Activated T-cell treated with anti-CD3 and anti-CD28 coated beads, Interleukin-2, amount 50 U/mL, for 48 hours (primary cell): ENCODE measurements at regions not wholly inside any gene's neighbourhood (a gene's known extent, or its start where the extent isn't known, plus 50 kb on each side); places are given as distances from the start of the nearest gene placed in this dataset.

ENCODE experiments used
- DNase-seq, 2 experiments: peaks; one replicate each; pipeline ENCODE4 v3.0.0-alpha.2; 2020

DNA sequence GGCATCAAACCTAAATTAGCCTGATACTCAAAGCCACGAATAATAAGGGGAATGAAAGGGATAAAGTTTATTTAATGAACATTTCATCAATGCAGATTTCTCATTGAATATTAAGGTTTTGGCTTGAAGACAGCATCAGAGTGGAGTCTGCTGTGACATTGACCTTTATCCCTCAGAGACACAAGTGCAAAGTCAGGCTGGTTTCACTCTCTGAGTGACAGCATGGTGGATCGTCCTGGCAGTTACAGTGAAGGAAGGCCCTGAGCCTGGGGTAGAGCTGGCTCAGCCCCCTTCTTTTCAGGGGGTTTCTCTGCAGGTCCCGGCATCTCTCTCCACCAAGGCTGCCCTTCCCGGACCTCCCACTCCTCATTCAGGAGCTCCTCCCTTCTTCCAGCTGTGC is 503.1 kb downstream of the PREX1 start:
- no peak for DNase-seq

DNA sequence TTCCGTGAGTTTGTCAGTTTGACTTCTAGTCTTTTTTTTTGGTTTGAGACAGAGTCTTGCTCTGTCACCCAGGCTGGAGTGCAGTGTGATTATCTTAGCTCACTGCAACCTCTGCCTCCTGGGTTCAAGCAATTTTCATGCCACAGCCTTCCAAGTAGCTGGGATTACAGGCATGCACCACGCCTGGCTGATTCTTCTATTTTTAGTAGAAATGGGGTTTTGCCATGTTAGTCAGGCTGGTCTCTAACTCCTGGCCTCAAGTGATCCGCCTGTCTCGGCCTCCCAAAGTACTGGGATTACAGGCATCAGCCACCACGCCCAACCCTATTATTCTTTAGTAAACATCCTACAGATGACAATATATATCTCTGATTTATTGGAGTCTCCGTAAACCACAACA is 506.5 kb downstream of the PREX1 start:
- DNase-seq, result no peak

DNA sequence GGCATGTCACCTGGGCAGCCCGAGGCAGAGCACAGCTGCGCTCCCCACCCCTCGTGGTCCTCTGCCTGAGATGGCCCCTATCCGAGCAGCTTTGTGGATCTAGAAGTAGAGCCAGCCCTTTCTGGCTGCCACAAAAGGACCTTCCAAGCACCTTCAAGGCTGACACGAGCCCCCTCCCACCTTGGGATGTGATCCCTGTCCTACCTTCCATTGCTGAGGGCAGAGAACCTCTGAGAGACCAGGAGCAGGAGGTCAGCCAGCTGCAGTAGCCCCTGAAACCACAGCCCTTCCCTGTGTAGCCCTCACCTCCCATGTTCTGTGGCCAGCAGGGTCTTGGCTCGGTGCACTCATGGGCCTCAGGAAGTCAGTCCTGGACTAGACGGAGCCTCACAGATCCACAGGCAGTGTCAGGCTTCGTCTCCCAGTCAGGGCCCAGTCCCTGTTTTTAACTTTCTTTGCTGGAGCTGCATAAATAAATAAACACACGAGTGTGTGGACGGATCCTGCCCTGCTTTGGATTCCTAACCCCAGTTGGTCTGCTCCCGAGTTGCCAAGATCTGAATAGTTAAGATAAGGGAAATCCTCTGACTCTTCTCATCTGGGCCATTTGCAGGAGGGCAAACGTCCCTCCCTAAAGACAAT is 507.7 kb downstream of the PREX1 start:
- DNase-seq, result no peak

DNA sequence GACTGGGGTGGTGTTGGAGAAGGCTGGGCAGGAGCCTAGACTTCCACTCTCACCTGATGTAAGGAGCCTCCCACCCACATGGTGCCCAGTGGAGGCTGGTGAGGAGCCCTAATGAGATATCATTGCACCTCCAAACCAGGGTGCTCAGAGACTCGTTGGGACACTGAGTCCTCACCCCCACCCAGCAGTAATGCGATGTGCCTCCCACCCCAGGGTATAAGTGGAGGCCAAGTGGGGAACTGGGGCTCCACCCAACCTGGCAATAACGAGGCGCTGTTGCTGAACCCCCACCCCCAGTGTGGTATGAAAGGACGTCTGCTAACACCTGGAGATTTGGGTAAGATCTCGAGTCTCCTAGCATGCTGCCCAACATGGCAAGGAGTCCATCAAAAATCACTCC is 510.2 kb downstream of the PREX1 start:
- no peak for DNase-seq

DNA sequence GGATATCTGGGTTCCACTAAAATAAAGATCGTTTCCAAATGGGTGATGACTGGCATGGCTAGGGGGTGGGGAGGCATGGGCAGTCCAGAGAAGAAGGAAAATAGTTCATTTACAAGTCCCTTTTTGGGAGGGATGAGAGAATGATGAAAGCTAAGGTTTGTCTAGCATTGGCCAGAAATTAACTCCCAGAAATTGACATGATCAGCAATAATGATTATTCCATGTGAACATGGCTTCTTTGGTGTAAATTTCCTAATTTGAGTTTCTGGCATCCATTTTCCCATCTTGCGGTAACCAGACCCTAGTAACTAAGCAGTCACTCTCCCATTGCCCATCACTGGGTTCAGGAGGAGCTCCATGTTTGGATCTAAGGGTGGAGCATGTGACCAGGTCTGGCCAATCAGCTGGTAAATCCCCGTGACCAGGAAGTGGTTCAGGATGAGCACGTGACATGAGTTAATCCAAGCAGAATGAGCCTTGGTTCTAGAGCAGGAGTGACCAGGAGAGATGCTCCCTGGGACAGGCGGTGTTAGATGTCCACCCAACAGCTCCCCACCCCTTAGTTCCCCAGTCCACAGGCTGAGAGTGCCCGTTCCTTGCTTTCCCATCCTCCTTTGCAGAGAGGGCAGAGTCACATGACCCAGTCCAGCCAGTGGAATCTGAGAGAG is 512.7 kb downstream of the PREX1 start:
- DNase-seq, result no peak

DNA sequence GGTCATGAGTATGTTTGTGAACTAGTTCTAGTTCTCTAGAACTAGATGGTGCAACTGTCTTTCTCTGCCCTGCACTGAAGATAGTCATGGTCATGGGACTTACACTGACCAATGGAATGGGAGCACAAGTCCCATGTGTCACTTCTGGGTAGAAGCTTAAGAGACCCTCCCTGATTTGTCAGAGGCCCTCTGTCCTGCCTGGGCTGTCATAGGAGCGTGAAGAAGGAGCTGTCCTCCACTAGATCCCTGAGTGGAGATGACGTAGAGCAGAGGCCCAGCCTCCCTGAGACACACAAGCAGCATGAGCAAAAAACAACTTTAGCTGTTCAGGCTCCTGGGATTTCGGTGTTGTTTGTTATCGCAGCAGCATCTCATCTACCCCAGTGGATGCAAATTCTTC is 514.5 kb downstream of the PREX1 start:
- DNase-seq, result no peak

DNA sequence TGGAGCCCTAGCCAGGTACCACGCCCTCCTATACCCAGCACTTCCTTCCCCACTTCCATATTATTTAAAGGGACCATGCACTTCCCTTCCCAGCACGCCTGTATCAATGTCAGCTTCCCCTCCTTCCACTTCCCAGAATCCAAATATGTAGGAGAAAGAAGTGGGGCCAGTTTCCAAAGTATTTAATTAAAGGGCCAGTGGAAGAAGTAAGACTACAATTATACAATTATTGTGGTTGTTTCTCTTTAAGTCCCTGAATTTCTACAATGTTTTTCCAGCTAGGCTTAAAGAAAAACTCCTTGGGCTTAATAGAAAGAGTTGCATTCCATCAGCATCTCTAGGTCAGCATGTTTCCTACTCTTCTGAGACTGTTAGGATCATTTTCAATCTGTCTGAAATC is 515.8 kb downstream of the PREX1 start:
- DNase-seq, result no peak

DNA sequence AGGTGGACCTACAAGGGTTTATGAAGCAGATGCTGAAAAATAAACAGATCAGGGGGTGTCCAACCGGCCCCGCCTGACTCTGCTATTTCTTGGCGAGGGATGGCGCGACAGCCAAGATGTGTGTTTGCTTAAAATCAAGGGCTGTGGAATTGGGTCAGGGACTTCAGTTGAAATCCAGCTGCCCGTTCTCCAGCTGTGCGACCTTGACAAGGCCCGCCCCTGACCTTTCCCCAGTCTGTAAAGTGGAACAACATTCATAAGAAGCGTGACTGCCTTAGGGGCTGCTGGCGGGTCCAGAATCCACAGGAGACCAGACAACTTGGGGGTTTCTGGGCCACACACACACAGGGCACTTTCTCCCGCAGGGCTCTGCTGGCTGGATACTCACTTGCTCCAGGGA is 517.5 kb downstream of the PREX1 start:
- DNase-seq, result no peak

DNA sequence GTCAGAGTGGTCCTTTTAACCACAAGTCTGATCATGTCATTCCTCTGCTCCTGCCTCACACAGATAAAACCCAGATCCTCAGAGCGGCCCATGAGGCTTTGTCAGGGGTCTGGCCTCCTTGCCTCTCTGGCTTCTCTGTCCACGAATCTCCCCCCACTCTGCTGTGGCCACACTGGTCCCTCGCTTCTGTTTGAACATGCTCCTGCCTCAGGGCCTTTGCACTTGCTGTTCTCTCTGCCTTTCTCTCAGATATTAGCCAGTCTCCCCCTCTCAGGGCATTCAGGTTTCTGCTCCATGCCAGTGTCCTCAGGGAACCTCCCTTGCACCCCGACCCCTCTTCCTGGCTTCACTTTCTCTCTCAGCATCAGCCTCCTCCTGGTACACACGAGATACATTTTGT is 518.5 kb downstream of the PREX1 start:
- DNase-seq, result no peak

DNA sequence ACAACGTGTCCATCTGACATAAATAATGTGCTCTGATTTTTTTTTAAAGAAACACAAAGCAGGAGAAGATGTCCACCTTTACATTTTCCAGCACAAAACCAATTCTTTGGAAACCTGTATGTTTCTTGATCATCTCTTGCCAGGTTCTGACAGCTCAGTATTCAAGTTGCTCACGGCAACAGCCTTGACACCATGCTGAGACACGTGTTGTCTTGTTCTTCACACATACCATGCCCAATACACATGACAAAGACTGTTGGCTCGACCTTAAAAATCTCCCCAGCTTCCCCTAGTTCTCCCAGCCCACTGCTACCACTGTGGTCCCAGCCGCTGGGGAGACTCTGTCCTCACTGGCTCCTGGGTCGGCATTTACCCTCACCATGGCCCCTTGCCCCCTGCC is 518.9 kb downstream of the PREX1 start:
- no peak for DNase-seq

DNA sequence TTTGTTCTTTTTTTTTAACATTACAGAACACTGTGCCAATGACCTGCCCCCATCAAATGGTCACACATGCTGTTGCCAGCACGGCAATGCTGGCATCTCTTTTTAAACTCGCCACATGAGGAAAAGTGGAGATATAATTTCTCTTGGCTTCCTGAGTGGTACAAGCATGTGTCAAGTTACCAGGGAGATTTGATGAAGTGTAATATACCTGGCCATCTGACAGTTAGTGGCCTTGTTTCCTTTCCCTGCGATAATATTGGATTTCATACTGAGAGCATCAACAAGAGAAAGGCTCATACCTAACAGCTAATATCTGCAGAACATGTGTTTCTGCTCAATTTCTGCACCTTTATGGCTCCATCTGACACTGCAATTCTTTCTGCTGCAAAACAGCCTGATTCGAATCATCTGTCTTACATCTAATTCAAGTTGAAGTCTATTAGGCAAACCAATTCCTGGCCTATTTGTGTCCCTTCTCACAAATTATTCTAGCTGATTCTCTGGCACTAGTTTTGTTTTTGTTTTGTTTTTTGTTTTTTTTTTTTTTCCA is 519.5 kb downstream of the PREX1 start:
- no peak for DNase-seq

DNA sequence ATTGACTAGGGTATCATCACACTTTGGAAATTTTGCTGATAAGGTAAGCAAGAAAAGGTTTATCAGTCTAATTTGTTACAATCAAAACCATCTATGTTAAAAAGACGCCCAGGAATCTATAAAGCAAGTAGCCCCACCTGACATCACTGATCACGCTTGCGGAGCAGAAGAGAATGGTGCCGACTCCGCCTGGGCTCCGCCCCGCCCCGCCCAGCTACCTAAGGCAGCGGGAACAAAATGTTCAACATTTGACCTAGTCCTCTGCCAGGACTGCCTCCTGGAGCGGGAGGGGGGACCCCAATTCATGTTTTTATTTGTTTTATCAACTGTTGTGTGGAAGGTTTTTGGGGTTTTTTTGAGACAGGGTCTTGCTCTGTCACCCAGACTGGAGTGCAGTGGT is 520.5 kb downstream of the PREX1 start:
- no peak for DNase-seq

DNA sequence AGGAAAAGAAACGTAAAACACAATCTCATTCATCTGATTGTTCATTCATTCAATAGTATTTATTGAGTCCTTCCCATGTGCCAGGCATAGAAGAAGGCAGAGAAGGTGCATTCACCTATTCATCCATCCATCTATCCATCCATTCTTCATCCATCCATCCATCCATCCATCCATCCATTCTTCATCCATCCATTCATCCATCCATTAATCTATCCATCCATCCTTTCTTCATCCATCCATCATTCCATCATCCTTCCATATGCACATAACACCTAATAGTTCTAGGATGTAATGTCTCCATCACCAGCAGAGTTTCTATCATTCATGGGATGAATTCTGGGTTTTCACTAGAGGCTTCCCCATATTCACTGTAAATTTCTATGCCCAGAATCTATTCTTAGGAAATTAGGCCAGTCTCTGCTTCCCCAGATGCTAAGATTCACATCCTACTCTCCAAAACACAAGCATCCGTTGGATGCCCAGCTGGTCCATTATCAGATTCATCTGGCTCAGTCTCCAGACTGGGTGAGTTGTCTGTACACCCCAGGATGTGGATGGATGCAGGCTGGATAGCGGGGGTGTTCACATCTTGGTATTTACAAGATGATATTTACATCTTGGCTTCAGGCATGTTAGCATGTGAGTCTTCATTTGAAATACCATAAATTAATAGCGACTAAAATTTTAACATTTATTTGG is 517.7 kb upstream of the SULF2 start:
- DNase-seq, result no peak

DNA sequence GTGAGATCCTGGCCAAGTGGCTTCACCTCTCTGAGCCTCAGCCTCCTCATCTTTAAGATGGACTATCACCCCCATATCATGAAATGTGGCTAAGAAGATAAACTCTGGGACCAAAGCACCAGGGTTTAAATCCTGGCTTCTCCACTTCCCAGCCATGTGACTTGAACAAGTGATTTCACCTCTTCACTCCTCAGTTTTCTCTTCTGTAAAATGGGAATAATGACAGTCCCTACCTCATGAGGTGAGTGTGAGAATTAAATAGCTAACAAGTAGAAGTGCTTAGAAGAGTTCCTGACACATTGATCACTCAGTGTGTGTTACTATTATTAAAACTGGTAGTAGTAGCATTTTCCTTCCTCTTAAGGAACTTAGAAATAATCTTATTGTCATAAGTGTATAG is 516.9 kb upstream of the SULF2 start:
- DNase-seq, result no peak

DNA sequence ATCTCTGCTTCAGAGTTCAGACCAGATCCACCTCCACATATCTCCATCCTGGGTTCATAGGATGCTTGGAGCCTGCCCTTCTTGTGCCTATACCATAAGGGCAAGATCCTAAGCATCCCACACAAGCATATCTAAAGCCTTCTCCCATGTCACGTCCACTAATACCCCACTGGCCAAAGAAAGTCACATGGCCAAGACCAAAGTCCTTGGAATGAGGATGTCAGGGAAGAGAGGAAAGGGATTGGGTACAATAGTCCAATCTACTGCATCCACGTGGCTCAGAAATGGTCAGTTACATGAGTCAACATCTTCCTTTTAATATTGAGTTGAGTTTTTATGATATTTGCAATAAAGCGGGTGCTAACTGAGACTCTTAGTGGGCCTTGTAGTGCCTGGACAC is 515.9 kb upstream of the SULF2 start:
- no peak for DNase-seq

DNA sequence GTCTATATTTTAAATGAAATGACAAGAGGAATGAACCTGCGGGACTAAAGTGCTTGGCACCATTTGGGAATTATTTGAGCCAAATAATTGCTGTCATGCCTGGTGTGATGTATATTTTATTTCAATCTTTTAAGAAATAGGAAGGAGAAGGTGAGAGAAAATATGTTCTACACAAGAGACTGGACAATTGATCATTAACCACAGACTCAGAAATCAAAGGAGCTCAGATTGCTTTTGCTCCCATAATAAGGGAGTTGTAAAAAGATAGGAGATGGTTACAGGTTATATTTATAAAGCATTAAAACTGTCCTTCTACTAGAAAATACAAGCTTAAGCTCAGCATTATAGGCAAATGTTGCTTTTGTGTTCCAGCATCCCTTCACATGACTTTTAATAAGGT is 515.2 kb upstream of the SULF2 start:
- no peak for DNase-seq

DNA sequence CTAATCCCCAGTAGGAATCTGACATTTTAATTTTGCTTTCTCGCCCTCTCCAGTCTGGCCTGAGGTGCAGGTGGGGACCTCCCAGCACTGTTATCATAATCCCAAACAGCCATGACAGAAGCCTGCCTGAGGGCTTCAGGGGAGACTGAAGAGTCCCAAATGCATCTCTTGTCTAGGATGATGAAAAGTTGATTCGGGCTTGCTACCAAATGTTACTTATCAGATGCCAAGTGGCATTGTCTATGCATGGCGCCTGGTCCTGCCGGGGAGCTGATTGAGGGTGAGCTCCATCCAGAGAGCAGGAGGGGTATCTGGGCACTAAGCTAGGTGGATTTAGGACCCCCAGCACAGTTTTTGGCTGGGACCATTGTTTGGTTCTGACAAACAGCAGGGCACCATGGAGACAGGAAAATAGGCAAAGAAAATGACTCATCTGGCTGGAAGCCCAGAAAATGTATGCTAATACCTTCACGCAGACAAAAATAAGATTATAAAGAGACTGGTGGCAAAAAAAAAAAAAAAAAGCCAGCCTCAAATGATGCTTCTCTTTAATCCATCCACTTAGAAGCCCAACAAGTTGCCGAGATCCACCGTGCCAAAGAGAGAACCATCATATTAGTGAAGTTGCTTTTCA is 513.7 kb upstream of the SULF2 start:
- DNase-seq, result no peak

DNA sequence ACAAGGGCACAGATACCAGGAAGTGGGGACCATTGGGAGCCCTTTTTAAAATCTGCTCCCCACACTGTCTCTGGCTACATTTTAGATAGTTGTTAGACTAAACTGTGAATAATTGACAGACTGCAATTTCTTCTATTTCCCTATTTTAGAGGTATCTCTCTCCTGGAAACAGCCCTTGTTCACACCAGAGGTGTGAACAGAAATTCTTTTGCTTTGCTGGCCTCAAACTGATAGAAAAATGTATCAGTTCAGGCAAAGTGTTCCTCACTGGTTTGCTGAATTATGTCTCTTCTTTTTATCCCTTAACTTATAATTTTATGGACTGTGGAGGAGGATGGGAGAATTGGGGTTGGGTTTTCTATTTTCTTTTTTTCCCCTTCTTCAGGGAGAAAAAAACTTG is 513.2 kb upstream of the SULF2 start:
- no peak for DNase-seq

DNA sequence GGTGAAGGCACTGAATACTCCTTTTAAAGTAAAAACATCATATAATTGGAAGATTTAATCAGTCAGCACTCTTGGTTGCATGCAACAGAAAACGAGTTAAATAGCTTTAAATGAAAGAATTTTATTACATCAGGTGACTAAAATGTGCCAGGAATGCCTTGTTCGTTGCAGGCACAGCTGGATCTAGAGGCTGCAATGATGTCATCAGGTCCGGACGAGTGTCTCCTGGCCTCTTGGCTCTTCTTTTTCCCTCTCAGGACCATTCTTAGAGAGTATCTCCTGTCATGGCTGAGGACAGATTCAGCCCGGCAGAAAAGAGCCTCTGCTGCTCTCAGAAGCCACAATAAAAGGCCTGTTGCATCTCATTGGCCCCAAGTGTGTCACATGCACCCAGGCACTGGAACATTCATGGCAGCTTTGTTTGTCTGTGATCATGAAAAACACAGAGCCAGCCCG is 510.7 kb upstream of the SULF2 start:
- no peak for DNase-seq

DNA sequence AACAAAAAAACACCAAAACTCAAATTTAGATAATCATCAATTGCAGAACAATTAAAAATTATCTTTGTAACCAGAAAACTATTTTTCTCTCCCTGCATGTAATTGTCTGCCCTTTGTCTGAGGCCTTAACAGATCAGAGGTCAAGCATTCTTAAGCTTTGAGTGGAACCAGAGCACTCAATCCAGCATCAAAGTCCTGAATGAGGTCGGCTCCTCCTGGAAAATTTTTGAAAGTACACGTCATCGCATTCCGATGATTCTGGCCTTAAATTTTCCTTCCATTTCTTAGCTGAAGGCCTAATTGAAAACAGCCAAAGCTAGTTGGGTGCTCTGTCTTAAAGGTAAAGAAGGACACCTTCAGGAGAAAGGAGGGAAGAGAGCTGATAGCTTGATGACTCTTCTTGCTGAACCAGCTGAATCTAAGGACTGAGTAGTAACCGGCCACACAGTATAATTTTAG is 510.2 kb upstream of the SULF2 start:
- no peak for DNase-seq

DNA sequence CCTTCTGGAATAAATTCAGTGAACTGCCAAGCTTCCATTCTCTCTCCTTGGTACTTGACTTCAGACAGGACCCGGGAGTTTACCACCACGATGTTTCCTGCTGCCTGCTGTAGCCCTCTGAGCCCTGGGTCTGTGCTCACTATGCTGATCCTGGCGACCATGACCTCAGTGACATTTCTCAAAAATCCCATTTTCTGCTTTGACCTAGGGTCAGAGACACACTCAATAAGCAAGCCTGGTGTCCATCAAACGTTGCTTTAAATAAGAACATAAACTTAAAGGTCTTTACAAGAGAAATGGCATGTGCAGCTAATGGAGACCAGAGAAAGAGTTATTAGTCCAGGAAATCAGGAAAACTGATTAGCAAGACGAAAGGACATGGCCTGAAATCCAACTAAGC is 509.7 kb upstream of the SULF2 start:
- no peak for DNase-seq

DNA sequence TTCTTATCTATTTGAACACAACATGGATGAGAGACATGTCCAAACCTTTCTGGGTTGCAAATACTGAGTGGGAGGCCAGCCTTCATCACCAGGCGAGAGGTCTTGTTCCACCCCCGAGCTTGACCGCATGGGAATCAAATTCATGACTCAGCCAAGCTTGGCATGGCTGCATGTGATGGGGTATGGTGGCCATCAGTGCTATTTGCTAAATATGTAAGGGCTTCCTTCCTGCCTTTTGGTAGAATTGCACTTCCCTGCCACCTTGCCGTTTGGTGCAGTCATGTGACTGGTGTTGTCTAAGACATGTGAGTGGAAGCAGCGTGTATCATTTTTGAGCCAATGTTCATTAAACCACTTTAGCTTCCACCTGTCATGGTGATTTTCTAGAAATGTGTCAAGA is 508.9 kb upstream of the SULF2 start:
- no peak for DNase-seq

DNA sequence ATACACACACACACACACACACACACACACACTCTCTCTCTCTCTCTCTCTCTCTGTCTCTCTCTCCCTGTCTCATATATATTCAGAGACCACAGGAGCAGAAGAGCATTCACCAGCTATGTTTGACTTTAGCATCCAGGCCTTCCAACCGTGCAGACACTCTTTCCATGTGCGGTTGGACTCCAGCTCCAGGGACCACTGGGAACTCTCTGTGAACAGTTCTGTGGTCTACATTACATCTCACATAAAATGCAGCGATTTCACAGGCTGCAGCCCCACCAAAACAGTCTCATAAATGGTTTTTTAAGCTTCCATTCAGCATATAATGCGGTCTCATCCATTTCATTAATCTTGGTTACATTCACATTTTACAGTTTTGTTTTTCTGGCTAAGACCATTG is 508.4 kb upstream of the SULF2 start:
- DNase-seq, result no peak

DNA sequence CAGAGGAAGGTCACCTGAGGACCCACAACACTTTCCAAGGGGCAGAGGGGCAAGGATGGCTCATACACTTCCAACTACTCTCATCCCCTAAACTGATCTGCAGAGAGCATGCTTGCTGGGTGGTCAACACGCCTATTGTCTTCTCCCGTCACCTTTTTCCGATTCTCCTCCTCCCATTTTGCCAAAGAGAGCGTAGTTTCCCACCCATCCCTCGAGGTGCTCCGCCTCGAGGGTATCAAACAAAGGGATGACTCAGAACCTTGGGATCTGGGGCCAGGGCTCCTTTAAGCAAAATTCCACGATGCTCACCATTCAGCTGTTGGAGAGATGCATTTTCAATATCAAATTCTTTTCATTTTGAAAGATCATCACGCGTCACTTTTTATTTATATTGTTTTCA is 507.5 kb upstream of the SULF2 start:
- DNase-seq, result no peak
